HepG2 (cell line): ENCODE measurements at regions not wholly inside any gene's neighbourhood (a gene's known extent, or its start where the extent isn't known, plus 50 kb on each side); places are given as distances from the start of the nearest gene placed in this dataset.

ENCODE experiments used
- CREB1 ChIP-seq, 2 experiments: fragments of 450-650 bp in 1 of 2; IDR thresholded peaks; 2 replicates each; pipeline ENCODE4 v1.6.1; 2016 to 2017; ENCODE audit warnings: control low read depth in 1 of 2, mild to moderate bottlenecking in 1 of 2, missing compliant biosample characterization in 1 of 2, missing genetic modification characterization in 1 of 2
- ELF4 ChIP-seq: sonication (generic); formaldehyde crosslinking; IDR thresholded peaks from 2 replicates; pipeline ENCODE4 v1.5.0; 2020; ENCODE audit warnings: missing genetic modification reagents, mild to moderate bottlenecking, moderate library complexity, borderline replicate concordance
- NFYB ChIP-seq: sonication (generic); formaldehyde crosslinking; IDR thresholded peaks from 2 replicates; pipeline ENCODE4 v1.4.0; 2020; ENCODE audit warnings: missing genetic modification reagents
- ZFP1 ChIP-seq: IDR thresholded peaks from 2 replicates; pipeline ENCODE4 v1.6.1; 2016
- TF ChIP-seq, protein P1 (sequence below): sonication (generic); formaldehyde crosslinking; IDR thresholded peaks from 2 replicates; pipeline ENCODE4 v1.5.0; 2020; ENCODE audit warnings: mild to moderate bottlenecking, missing genetic modification reagents, moderate library complexity
- TF ChIP-seq, protein P2 (sequence below): sonication (generic); formaldehyde crosslinking; IDR thresholded peaks from 2 replicates; pipeline ENCODE4 v1.8.0; 2022; ENCODE audit warnings: mild to moderate bottlenecking, missing genetic modification reagents, moderate library complexity

DNA sequence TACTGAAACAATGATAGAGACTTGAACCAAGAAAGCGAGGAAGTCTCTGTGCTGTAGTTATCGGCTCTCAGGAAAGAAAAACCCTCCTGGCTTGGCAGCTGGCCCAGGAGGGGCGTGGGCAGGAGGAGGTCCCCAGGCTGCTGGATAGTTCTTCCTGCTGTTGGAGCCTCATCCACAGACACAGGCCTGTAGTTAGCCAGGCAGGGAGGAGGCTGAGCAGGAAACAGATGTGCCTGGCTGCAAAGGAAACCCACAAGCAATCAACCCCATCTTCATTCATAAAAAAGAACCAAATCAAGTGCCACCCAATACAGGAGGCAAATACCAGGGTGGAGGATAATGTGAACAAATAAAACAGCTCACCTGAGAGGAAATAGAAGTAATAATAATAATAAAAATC, 86.2 kb downstream of the IRS2 start:
- TF ChIP-seq, protein P1, sequence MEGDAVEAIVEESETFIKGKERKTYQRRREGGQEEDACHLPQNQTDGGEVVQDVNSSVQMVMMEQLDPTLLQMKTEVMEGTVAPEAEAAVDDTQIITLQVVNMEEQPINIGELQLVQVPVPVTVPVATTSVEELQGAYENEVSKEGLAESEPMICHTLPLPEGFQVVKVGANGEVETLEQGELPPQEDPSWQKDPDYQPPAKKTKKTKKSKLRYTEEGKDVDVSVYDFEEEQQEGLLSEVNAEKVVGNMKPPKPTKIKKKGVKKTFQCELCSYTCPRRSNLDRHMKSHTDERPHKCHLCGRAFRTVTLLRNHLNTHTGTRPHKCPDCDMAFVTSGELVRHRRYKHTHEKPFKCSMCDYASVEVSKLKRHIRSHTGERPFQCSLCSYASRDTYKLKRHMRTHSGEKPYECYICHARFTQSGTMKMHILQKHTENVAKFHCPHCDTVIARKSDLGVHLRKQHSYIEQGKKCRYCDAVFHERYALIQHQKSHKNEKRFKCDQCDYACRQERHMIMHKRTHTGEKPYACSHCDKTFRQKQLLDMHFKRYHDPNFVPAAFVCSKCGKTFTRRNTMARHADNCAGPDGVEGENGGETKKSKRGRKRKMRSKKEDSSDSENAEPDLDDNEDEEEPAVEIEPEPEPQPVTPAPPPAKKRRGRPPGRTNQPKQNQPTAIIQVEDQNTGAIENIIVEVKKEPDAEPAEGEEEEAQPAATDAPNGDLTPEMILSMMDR (CRISPR knock-in tag): no peak
- TF ChIP-seq ZFP1 (CRISPR knock-in tag) (no peak), NFYB (CRISPR knock-in tag) (no peak), CREB1 (IDR thresholded peaks at IDR 0.05) (no peak), CREB1 (CRISPR knock-in tag; IDR thresholded peaks at IDR 0.05) (no peak), ELF4 (CRISPR knock-in tag) (no peak)
- TF ChIP-seq, protein P2, sequence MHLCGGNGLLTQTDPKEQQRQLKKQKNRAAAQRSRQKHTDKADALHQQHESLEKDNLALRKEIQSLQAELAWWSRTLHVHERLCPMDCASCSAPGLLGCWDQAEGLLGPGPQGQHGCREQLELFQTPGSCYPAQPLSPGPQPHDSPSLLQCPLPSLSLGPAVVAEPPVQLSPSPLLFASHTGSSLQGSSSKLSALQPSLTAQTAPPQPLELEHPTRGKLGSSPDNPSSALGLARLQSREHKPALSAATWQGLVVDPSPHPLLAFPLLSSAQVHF (CRISPR knock-in tag): no peak
